ENCODE measurements at regions not wholly inside any gene's neighbourhood (a gene's known extent, or its start where the extent isn't known, plus 50 kb on each side); places are given as distances from the start of the nearest gene placed in this dataset.
"Not testable (repeated sequence)": the region's sequence is repeated elsewhere in the genome, so short reads cannot be mapped to it uniquely, and the experiment has no call there.

DNA sequence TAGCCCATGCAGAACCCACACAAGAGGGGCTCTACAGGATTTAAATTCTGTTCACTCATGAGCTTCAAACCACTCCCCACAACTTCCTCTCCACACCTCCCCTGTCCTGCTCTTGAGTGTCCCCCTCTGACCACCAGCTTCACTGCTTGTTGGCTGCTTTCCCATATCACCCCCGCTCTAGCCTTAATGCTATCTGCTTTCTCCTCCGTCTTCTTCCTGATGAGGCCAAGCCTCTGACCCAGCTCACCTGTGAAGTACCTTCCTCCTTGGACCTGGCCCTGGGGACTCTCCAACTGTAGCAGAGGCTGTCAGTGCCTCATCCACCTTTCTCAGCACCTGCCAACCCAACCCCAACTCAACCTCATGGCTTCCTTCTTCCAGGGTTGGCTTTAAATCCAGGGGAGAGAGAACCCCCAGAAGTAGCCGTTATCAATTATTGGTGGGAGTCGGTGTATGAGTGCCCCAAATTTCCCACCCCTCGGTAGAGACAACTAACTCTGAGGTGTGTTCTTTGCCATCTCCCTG lies 174.8 kb downstream of the MINAR1 start:
- DNase-seq (ENCODE audit: low read depth), result no peak

DNA sequence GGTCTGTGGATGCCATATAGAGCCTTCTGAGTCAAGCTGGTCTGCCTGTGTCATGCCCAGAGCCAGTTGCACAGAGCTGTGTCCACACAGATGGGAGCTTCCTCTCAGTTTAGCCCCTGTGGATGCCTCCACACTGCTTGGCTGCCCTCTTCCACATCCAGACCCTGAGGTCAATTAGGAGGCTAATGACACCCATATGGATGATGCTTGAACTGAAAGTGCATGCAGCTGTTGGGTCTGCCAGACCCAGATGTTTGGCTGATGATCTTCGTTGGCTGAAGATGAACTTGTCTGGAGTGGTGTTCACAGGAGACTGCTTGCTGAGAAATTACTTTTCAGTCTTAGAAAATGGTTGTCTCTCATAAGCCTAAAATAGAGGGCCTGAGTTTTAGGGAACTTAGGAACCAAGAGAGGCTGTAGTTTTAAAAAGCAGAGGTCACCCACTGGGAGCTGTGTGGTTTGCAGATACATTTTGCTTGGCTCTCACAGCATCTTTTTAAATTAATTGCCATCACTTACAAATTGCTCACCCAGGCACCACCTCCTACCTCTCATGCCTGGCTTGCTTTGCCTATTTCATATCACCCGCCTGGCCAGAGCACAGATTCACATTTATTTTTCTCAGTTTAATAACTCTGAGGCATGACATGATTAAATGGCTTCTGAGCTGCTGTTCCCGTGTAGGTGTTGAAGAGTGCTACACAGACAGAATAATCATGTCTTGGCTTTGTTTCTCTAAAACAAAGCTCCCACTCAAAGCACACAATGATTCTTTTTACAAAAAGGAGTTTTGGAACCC lies 176.1 kb downstream of the MINAR1 start:
- DNase-seq (ENCODE audit: low read depth), result no peak

DNA sequence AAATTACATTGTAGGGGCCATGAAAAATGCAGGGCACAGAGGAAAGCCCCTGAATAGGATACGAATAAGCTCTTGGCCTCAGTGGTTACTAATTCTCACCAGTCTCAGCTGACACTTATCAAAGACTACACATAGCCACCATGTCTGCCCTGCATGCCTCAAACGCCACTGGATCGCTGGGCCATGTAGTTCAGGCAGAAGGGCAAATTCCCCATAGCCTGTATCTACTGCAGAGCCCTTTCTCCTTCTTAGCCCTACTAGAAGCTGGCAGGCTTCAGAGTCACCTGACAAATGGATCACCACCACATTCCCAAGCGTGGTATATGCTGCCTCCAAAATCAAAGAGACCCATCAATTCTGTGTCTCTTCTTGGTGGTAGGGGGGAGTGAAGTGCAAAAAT lies 177.4 kb downstream of the MINAR1 start:
- no peak for DNase-seq (ENCODE audit: low read depth)

DNA sequence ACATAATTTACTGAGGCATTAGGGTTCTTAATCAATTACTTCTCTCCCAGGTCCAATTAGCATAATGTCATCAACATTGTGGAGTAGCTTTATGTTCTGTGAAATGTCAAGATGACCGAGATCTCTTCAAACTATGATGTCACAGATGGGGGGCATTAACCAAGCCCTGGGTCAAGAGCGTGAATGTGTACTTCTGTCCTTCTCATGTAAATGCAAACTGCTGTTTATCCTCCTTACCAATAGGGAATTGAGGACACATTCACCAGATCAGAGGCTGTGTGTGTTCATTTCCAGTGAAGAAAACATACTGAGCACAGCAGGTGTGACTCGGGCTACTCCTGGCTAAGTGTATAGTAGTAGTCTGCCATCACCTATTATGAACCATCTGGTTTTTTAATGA lies 177.9 kb downstream of the MINAR1 start:
- no peak for DNase-seq (ENCODE audit: low read depth)

DNA sequence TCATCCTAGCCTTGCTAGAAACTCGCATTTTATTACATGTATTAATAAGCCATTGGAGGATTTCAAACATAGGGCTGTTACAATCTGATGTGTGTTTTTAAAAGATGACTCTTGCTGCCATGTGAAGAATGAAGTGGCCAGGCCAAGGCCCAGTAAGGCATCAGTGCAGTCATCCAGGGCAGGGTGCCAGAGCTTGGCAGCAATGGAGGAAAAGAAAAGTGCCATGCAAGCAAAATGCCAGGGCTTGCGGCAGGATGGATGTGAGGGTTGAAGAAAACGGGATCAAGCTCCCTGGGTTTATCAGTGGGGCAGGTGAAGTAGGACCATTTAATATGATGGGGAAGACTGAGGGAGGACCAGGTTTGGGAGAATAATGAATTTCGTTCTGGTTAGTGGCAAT lies 183.6 kb downstream of the MINAR1 start:
- DNase-seq (ENCODE audit: low read depth), result no peak

DNA sequence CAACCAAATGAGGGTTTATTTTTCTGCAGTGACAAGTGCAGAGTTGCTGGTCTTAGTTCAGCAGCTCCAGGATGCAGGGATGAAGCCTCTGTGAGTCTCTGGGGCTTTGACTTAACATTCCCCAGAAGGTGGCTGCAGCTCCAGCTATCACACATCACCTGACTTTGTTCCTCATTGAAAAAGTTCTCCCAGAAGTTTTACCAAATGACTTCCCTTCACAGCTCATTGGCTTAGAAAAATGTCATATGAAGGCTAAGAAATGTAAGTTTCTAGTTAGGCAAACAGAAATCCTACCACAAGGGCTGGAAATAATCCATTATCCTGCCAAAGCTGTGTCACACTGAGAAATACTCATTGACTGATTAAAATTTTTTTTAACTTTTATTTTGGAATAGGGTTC lies 184.9 kb downstream of the MINAR1 start:
- no peak for DNase-seq (ENCODE audit: low read depth)

DNA sequence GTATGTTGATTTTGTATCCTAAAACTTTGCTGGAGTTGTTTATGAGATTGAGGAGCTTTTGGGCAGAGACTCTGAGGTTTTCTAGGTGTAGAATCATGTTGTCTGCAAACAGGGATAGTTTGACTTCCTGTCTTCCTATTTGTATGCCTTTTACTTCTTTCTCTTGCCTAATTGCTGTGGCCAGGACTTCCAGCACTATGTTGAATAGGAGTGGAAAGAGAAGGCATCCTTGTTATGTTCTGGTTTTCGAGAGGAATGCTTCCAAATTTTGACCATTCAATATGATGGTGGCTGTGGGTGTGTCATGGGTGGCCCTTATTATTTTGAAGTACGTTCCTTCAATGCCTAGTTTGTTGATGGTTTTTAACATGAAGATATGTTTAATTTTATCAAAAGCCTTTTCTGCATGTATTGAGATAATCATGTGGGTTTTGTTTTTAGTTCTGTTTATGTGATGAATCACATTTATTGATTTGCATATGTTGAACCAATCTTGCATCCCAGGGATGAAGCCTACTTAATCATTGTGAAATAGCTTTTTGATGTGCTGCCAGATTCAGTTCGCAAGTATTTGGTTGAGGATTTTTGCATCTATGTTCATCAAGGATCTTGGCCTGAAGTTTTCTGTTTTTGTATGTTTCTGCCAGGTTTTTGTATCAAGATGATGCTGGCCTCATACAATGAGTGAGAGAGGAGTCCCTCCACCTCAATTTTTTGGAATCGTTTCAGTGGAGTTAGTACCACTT lies 188.1 kb downstream of the MINAR1 start:
- DNase-seq (ENCODE audit: low read depth), result no peak

DNA sequence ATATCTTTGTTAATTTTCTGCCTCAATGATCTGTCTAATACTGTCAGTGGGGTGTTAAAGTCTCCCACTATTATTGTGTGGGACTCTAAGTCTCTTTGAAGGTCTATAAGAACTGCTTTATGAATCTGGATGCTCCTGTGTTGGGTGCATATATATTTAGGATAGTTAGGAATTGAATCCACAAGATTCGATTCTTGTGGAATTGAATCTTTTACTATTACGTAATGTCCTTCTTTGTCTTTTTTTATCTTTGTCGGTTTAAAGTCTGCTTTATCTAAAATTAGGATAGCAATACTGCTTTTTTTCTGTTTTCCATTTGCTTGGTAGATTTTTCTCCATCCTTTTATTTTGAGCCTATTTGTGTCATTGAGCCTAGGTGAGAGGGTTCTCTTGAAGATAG lies 189.7 kb downstream of the MINAR1 start:
- not testable (repeated sequence) for DNase-seq (ENCODE audit: low read depth)

DNA sequence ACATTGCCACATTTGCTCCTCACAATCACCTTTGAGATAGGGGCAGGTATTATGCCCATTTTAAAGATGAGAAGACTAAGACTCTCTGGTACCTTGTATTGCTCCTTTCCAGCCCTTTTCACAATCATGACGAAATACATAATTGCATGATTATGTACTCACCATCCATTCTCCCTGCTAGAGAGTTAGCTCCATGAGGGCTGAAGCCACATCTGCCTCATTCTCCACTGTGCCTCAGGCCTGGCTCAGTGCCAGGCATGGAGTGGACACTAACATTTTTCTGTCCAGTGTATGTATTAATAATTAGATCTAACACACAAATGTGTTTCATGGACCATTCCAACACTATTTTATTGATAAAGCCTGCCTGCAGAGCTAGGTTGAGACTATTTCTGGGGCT lies 191.4 kb downstream of the MINAR1 start:
- no peak for DNase-seq (ENCODE audit: low read depth)

DNA sequence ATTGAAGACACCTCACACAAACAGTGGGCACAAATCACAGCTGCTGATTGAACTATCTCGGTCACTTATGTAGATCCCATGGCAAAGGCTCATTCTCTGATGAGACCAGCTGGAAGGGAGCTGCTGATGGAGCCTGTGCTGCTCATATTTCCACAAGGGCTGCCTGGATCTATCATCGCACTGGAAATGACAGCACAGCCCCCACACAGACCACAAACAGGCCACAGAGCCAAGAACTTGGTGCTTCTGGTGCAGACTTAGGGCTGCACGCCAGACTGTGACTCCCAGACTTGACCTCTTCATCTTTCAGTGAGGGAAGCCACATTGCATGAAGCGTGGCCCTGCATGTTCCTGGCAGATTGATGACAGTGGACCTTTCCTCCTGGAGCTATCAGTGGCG lies 197.6 kb downstream of the MINAR1 start:
- no peak for DNase-seq (ENCODE audit: low read depth)

DNA sequence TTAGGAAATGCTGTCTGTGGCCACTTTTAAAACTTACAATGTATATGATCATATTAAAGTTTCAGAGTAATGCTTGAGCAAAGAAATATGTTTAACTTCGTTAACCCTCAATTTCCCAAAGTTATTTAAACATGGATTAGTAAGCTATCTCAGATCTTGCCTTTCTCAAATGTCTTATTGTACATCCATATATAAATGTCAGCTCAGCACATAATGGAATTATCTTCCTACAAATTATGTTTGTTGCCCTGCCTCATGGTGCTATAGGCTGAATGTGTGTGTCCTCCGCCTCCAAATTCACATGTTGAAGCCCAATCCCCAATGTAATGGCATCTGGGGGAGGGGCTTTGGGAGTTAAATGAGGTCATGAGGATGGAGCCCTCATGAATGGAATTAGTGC lies 200.3 kb downstream of the MINAR1 start:
- DNase-seq (ENCODE audit: low read depth), result no peak

DNA sequence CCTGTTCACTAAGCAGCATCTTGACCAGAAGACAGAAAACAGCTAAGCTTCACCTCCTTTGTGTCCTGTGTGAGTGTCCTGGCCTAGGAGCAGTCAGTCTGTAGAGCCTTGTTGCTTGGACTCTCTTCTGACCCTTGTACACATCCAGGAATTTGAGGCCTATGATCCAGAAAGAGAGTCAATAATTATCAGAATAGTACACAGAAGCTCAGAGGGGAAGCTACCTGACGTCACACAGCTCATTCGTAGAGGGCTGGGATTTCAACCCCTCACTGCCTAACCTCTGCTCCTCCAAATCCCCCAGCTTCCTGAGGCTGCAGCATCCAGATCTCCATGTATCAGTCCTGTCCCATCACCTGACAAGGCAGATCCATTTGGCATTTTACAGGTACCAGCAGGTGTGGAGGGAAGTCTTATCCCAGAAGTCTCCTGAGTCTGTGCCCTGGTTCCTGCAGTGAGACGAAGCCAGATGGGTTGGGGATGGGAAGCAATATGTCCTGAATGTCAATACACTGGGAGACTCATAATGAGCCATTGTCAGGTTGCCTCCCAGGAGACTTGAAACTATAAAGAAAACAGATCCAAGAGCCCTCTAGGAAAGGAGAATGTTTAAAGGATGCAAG lies 203.1 kb downstream of the MINAR1 start:
- no peak for DNase-seq (ENCODE audit: low read depth)

DNA sequence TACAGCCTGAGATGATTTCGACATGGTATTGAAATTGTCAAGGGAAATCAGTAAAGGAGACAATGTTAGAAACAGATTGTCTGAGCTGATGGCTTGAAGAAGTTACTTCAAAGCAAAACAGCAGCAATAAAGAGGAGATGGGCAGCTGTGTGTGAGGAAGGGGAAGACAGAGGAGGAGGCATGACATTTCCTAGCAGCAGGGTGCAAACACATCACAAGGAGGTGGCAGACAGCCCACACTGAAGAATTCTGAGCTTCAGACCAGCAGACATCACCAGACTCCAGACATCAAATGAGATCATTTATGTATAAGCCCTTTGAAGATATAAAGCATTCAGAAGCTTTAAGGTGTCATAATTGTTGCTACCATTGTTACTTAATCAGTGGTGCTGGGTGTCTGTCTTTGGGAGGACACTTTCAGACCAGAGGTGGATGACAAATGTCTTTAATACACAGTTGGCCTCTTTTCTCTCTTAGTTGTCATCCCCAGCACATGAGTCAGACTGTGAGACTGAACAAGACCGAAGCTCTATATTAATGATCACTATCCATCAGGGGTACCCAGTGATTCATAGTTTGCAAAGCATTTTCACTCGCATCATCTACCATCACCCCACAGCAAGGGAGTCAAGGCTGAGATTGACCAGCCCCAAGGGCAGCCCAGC lies 203.9 kb downstream of the MINAR1 start:
- DNase-seq (ENCODE audit: low read depth), result no peak

DNA sequence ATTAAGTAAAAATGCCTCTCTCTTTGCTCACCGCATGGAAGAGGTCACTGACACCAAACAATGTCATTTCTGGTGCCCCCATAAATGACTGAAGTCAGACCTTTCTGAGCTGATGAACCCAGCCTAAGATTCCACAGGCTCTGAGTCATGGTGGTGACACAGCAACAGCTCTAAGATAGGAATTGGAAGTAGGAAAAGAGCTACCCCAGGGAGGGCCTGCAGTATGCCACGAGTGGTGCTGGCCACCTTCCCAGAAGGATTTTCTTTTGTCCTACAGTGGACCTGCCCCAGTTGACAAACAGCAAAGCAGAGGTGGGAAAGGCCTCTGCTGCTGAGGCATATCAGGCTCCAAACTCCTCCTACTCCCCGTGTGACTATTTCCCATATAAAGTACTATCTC lies 208.1 kb downstream of the MINAR1 start:
- DNase-seq (ENCODE audit: low read depth), result peak; percentile 88

DNA sequence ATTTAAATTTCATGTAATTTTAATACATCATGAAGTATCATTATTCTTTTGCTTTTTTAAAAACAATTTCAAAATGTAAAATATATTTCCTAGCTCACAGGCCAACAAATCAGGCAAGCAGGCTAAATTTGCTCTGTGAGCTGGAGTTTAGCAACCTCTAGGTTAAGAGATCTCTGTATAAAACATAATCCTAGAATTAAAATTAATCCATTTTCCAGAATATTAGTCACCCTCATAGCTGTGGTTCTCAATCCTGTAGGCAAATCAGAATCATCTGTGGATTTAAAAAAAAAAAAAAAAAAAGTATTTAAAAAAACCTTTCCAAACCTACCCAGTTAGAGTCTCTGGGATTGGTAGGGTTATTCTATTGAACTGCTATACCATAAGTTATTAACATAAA lies 209.7 kb downstream of the MINAR1 start:
- no peak for DNase-seq (ENCODE audit: low read depth)

DNA sequence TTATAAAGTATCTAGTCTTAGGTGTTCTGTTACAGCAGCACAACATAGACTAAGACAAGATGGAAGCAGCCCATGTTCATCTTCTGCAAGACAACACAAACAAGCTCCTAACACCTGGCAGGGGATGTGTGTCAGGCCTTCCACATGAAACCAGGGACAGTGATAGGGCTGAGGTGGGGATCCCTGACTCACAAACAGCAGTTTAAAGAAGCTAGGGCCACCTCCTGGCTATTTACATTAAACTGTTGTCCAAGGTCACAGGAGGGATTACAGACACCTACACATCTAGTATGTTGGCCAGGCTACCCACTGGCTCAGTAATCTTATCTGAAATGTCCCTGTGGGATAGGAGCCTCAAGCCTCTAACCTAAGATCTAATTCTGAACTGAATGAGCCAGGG lies 211.3 kb downstream of the MINAR1 start:
- no peak for DNase-seq (ENCODE audit: low read depth)

DNA sequence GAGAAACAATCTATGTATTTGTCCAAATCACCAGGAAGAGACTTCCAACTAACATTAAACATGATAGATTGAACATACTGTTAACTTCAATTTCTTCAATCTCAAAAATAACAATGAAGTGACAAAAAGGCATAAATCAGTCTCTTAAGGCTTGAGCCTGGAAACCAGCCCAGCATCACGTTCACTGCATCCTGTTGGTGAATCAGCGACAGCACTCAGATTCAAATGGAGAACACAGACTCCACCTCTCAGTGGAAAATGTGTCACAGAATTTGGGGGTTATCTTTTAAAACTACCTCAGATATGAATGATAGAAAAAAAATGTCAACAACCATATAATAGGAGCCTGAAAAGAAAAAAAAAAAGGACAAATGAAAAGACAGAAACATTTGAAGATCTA lies 212.0 kb downstream of the MINAR1 start:
- DNase-seq (ENCODE audit: low read depth), result peak; percentile 84

DNA sequence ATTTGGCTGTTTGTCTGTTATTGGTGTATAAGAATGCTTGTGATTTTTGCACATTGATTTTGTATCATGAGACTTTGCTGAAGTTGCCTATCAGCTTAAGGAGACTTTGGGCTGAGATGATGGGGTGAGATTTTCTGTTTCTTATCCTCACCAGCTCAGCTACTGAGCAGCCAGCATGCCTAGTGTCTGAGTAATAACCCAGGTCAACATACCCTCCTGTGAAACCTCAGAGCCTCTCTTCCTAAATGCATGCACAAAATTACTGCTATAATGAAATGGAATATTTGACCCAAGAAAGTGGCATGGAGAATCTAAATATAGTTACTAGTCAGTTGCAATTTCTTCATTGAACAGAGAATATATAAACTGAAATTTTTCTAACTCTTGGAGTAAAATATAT lies 220.8 kb downstream of the MINAR1 start:
- DNase-seq (ENCODE audit: low read depth), result not testable (repeated sequence)

DNA sequence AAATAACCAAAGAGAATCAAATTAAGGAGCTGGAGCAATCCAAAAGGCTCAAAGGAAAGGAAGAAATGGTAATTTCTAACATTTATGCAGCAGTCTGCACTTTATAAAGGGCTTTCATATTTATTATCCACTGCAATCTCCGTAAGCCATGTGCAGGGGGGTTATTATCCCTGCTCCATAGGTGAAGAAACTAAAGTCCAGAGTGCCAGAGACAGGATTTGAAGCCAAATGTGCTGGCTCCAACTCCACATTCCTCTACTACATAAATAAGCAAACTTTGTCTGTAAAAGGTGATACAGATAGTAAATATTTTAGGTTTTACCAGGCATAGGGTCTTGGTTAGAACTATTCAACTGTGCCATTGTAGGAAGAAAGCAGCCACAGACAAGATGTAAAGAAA lies 221.4 kb downstream of the MINAR1 start:
- no peak for DNase-seq (ENCODE audit: low read depth)

DNA sequence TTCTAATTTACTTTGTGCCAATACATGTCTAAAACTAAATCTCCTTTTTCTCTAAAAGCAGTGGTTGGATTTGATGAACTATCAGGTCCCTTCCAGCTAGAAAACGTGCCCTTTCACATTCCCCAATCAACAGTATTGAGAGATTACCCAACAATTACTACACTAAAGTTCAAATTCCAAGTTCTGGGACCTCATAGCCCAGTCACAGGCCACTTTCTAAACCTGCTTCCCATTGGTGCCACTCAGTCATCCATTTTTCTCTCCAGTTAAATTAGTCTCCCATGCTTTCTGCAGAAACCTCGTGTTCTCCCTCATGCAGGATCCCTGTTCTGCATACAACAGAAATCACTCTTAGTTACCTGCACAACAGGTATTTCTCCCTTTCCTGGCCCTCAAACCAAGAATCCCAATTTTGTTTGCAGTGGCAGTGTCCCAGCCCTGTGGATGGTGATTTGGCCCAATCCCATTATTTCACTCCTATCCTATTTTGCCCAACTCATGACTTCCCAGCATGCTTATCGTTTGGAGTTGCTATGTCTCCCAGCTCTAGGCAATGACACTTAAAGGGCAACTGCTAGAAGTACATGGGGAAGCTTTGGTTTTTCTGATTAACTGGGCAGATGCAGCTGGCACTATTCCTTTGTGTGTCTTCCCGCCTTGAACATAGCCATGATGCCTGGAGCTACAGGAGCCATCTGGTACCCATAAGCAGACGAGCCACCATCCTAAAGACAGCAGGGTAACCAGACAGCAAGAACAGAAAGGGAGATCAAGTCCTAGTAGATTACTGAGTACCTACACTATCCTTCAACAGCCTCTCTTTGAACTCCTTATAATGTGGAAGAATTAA lies 224.2 kb downstream of the MINAR1 start:
- no peak for DNase-seq (ENCODE audit: low read depth)

DNA sequence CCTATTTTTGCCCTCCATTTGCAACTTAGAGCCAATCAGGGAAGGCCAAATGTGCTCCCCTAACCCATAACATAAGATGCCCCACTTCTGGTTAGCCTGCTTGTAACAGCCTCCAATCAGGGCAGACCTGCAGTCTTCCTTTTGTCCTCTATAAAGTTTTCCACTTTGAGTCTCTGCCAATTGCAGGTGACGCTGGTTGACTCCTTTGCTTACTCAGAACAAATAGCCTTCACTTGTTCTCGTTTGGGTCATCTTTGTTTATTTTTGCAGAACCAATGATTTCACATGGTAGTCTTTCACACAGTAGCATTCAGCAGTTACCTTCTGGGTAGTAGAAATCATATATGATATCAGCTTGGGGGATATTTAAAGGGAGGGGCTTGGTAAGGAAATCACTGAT lies 225.6 kb downstream of the MINAR1 start:
- DNase-seq (ENCODE audit: low read depth), result no peak

DNA sequence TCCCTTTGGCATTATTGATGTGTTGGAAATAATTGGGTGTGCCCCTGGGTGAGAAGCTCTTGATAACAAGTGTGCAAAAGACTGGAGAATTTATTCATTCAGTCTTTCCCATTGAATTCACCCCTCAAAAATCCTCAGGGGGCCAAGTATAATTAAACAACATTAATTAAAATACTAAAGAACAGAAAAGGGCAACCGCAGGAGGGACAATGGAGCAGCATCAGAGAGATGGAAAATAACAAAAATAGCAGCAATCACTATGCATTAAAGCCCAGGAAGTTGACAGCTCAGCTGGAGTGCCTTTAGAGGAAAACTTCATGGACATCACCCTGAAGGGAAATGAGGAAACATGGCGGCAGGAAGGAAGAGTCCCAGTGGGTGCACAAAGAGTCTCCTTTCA lies 227.6 kb downstream of the MINAR1 start:
- no peak for DNase-seq (ENCODE audit: low read depth)
